Liver (tissue), 8 donors: ENCODE measurements at regions not wholly inside any gene's neighbourhood (a gene's known extent, or its start where the extent isn't known, plus 50 kb on each side); places are given as distances from the start of the nearest gene placed in this dataset.

Source experiments
- DNase-seq: peaks from one replicate; pipeline ENCODE4 v3.0.0-alpha.2; 2017; ENCODE audit warnings: low spot score
- H3K27ac ChIP-seq, 2 donors: one replicate each; pipeline ENCODE4 v1.7.0; 2013; ENCODE audit warnings: inconsistent platforms in 2 of 2, low read length in 2 of 2, control low read depth in 1 of 2, low read depth in 1 of 2, mild to moderate bottlenecking in 1 of 2
- H3K27me3 ChIP-seq, 4 donors: one replicate each; pipeline versions ENCODE4 v1.6.1 to v1.7.0; 2013; ENCODE audit warnings: low read length in 3 of 4, inconsistent platforms in 1 of 4, mild to moderate bottlenecking in 1 of 4, moderate library complexity in 1 of 4; ENCODE audit not compliant: control insufficient read depth in 4 of 4, insufficient read depth in 4 of 4
- H3K36me3 ChIP-seq, 4 donors: one replicate each; pipeline versions ENCODE4 v1.6.1 to v1.7.0; 2013; ENCODE audit warnings: low read length in 3 of 4, mild to moderate bottlenecking in 3 of 4, low read depth in 1 of 4, moderate library complexity in 1 of 4; ENCODE audit not compliant: control insufficient read depth in 4 of 4, insufficient read depth in 3 of 4
- H3K4me1 ChIP-seq, 4 donors: one replicate each; pipeline versions ENCODE4 v1.6.1 to v1.7.0; 2013; ENCODE audit warnings: low read length in 3 of 4, mild to moderate bottlenecking in 3 of 4, moderate library complexity in 1 of 4; ENCODE audit not compliant: control insufficient read depth in 4 of 4, insufficient read depth in 4 of 4
- H3K4me3 ChIP-seq, 3 donors: one replicate each; pipeline versions ENCODE4 v1.6.1 to v1.7.0; 2013; ENCODE audit warnings: low read length in 3 of 3, control low read depth in 1 of 3, low read depth in 1 of 3, mild to moderate bottlenecking in 1 of 3
- H3K9ac ChIP-seq, 2 donors: one replicate each; pipeline ENCODE4 v1.7.0; 2013; ENCODE audit warnings: low read length in 2 of 2, mild to moderate bottlenecking in 2 of 2, moderate library complexity in 2 of 2, control low read depth in 1 of 2, low read depth in 1 of 2
- H3K9me3 ChIP-seq, 4 donors: one replicate each; pipeline versions ENCODE4 v1.6.1 to v1.7.0; 2013; ENCODE audit warnings: low read length in 3 of 4; ENCODE audit not compliant: control insufficient read depth in 4 of 4
- ATF3 ChIP-seq: IDR thresholded peaks from 2 replicates; pipeline ENCODE4 v1.6.1; 2016; ENCODE audit warnings: antibody characterized with exemption
- EGR1 ChIP-seq, 2 donors: IDR thresholded peaks; 2 replicates each; pipeline ENCODE4 v1.6.1; 2016 to 2018; ENCODE audit warnings: antibody characterized with exemption in 2 of 2, low read depth in 2 of 2
- FOXA1 ChIP-seq: IDR thresholded peaks from 2 replicates; pipeline ENCODE4 v1.6.1; 2016; ENCODE audit warnings: antibody characterized with exemption
- FOXA2 ChIP-seq: IDR thresholded peaks from 2 replicates; pipeline ENCODE4 v1.6.1; 2016; ENCODE audit warnings: antibody characterized with exemption
- GABPA ChIP-seq, 2 donors: IDR thresholded peaks in 1 of 2; conservative IDR thresholded peaks in 1 of 2; 2 replicates each; pipeline ENCODE4 v1.6.1; 2016; ENCODE audit warnings: antibody characterized with exemption in 2 of 2, mild to moderate bottlenecking in 1 of 2, moderate library complexity in 1 of 2
- HNF4A ChIP-seq, 2 donors: conservative IDR thresholded peaks; 2 replicates each; pipeline ENCODE4 v1.6.1; 2016; ENCODE audit warnings: antibody characterized with exemption in 2 of 2, mild to moderate bottlenecking in 2 of 2
- HNF4G ChIP-seq: IDR thresholded peaks from 2 replicates; pipeline ENCODE4 v1.6.1; 2016; ENCODE audit warnings: antibody characterized with exemption
- JUND ChIP-seq, 2 donors: IDR thresholded peaks; 2 replicates each; pipeline ENCODE4 v1.6.1; 2016; ENCODE audit warnings: antibody characterized with exemption in 2 of 2
- NR2F2 ChIP-seq: IDR thresholded peaks from 2 replicates; pipeline ENCODE4 v1.6.1; 2016; ENCODE audit warnings: antibody characterized with exemption
- RAD21 ChIP-seq, 2 donors: IDR thresholded peaks; 2 replicates each; pipeline ENCODE4 v1.6.1; 2016; ENCODE audit warnings: antibody characterized with exemption in 2 of 2, mild to moderate bottlenecking in 2 of 2
- RXRA ChIP-seq, 2 donors: IDR thresholded peaks; 2 replicates each; pipeline ENCODE4 v1.6.1; 2017 to 2018; ENCODE audit warnings: antibody characterized with exemption in 2 of 2, mild to moderate bottlenecking in 1 of 2
- SP1 ChIP-seq: IDR thresholded peaks from 2 replicates; pipeline ENCODE4 v1.6.1; 2018; ENCODE audit warnings: antibody characterized with exemption, mild to moderate bottlenecking
- TAF1 ChIP-seq: conservative IDR thresholded peaks from 2 replicates; pipeline ENCODE4 v1.6.1; 2016; ENCODE audit warnings: antibody characterized with exemption, mild to moderate bottlenecking
- YY1 ChIP-seq: IDR thresholded peaks from 2 replicates; pipeline ENCODE4 v1.6.1; 2016; ENCODE audit warnings: antibody characterized with exemption, mild to moderate bottlenecking
- ZBTB33 ChIP-seq: IDR thresholded peaks from 2 replicates; pipeline ENCODE4 v1.6.1; 2016; ENCODE audit warnings: antibody characterized with exemption
- WGBS: extraction: QIAGEN DNeasy Blood & Tissue Kit; methylation state at CpG from one replicate; pipeline ENCODE4 v1.1.7; 2013; 5-methylcytosine and 5-hydroxymethylcytosine counted together
- TF ChIP-seq, protein P1 (sequence below): IDR thresholded peaks from 2 replicates; pipeline ENCODE4 v1.6.1; 2016; ENCODE audit warnings: antibody characterized with exemption
- TF ChIP-seq, protein P2 (sequence below): IDR thresholded peaks from 2 replicates; pipeline ENCODE4 v1.6.1; 2016; ENCODE audit warnings: antibody characterized with exemption, mild to moderate bottlenecking
- TF ChIP-seq, protein P3 (sequence below): fragments of 150-350 bp; IDR thresholded peaks from 2 replicates; pipeline ENCODE4 v1.5.1; 2017; ENCODE audit warnings: improper control_type of control experiment, low read depth, low read length; ENCODE audit not compliant: missing input control
- donor health status: healthy.
- donor health status: healthy.
- donor health status: healthy.
- donor health status: healthy.
- donor health status: healthy.

- no peaks in the 10 kb centered on the region for H3K27me3 ChIP-seq
Measured at GRCh38 chr3:180295811-180296210, 259.1 kb upstream of the PEX5L start.

More at GRCh38 chr3:180295811-180296210, 259.1 kb upstream of the PEX5L start:
- no peaks in the 10 kb centered on the region for H3K36me3 ChIP-seq
- H3K4me1 ChIP-seq: no peaks in the 10 kb centered on the region
- no peak for DNase-seq
- TF ChIP-seq, protein P1, sequence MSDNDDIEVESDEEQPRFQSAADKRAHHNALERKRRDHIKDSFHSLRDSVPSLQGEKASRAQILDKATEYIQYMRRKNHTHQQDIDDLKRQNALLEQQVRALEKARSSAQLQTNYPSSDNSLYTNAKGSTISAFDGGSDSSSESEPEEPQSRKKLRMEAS: no peak
- TF ChIP-seq, protein P2, sequence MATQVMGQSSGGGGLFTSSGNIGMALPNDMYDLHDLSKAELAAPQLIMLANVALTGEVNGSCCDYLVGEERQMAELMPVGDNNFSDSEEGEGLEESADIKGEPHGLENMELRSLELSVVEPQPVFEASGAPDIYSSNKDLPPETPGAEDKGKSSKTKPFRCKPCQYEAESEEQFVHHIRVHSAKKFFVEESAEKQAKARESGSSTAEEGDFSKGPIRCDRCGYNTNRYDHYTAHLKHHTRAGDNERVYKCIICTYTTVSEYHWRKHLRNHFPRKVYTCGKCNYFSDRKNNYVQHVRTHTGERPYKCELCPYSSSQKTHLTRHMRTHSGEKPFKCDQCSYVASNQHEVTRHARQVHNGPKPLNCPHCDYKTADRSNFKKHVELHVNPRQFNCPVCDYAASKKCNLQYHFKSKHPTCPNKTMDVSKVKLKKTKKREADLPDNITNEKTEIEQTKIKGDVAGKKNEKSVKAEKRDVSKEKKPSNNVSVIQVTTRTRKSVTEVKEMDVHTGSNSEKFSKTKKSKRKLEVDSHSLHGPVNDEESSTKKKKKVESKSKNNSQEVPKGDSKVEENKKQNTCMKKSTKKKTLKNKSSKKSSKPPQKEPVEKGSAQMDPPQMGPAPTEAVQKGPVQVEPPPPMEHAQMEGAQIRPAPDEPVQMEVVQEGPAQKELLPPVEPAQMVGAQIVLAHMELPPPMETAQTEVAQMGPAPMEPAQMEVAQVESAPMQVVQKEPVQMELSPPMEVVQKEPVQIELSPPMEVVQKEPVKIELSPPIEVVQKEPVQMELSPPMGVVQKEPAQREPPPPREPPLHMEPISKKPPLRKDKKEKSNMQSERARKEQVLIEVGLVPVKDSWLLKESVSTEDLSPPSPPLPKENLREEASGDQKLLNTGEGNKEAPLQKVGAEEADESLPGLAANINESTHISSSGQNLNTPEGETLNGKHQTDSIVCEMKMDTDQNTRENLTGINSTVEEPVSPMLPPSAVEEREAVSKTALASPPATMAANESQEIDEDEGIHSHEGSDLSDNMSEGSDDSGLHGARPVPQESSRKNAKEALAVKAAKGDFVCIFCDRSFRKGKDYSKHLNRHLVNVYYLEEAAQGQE: no peak
- no peak for TF ChIP-seq ZBTB33
- TF ChIP-seq EGR1 (IDR thresholded peaks at IDR 0.05; ENCODE audit: low read depth in 2 of 2): no peak
- TF ChIP-seq NR2F2: no peak
- TF ChIP-seq YY1: no peak
- no peak for TF ChIP-seq GABPA (IDR thresholded peaks at IDR 0.05 in 1 of 2, conservative IDR thresholded peaks at IDR 0.05 in 1 of 2)
- TF ChIP-seq, protein P3, sequence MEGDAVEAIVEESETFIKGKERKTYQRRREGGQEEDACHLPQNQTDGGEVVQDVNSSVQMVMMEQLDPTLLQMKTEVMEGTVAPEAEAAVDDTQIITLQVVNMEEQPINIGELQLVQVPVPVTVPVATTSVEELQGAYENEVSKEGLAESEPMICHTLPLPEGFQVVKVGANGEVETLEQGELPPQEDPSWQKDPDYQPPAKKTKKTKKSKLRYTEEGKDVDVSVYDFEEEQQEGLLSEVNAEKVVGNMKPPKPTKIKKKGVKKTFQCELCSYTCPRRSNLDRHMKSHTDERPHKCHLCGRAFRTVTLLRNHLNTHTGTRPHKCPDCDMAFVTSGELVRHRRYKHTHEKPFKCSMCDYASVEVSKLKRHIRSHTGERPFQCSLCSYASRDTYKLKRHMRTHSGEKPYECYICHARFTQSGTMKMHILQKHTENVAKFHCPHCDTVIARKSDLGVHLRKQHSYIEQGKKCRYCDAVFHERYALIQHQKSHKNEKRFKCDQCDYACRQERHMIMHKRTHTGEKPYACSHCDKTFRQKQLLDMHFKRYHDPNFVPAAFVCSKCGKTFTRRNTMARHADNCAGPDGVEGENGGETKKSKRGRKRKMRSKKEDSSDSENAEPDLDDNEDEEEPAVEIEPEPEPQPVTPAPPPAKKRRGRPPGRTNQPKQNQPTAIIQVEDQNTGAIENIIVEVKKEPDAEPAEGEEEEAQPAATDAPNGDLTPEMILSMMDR: no peak
- no peak for TF ChIP-seq RXRA (IDR thresholded peaks at IDR 0.05)
- no peak for TF ChIP-seq TAF1
- no peak for TF ChIP-seq JUND (IDR thresholded peaks at IDR 0.05)
- TF ChIP-seq HNF4G: no peak
- TF ChIP-seq FOXA1: no peak
- TF ChIP-seq HNF4A (conservative IDR thresholded peaks at IDR 0.05): no peak
- no peak for TF ChIP-seq FOXA2
- TF ChIP-seq SP1: no peak
- no peak for TF ChIP-seq ATF3
- no peak for TF ChIP-seq RAD21 (IDR thresholded peaks at IDR 0.05)
- H3K9me3 ChIP-seq: no peaks in the 10 kb centered on the region
- no peak overlapping the region for H3K27ac ChIP-seq
- H3K9ac ChIP-seq: no peak overlapping the region
- 38% methylated on average over 2 of the region's 2 CpGs for WGBS
- H3K4me3 ChIP-seq: no peak overlapping the region
